ENCODE measurements at regions not wholly inside any gene's neighbourhood (a gene's known extent, or its start where the extent isn't known, plus 50 kb on each side); places are given as distances from the start of the nearest gene placed in this dataset.

GRCh38 chr21:28826021-28826420, 166.7 kb downstream of the LTN1 start:
- ChIA-PET POLR2A (no interaction called here), CTCF (no interaction called here)
- H2AFZ ChIP-seq (ENCODE audit: low read depth, low read length): no peak overlapping the region
- H4K20me1 ChIP-seq (replicated peaks; ENCODE audit: control insufficient read depth, extremely low read depth, insufficient read depth, low read length): no peaks in the 10 kb centered on the region
- BruUV-seq (replicated peaks): no TSS peak
- no peak overlapping the region for H3K4me2 ChIP-seq (ENCODE audit: insufficient read depth, low read length)
- TF ChIP-seq POLR2AphosphoS5 (IDR thresholded peaks at IDR 0.05; ENCODE audit: insufficient read depth, low read depth, low read length) (no peak), FOS (IDR thresholded peaks at IDR 0.05; ENCODE audit: borderline replicate concordance, insufficient read depth, low read length) (no peak), MAX (IDR thresholded peaks at IDR 0.05; ENCODE audit: insufficient read depth, insufficient read length) (no peak), POLR2A (IDR thresholded peaks at IDR 0.05; ENCODE audit: low read depth, low read length) (no peak), GATA2 (IDR thresholded peaks at IDR 0.05; ENCODE audit: insufficient read depth, insufficient read length, low read depth, low read length) (no peak), EZH2 (IDR thresholded peaks at IDR 0.05; ENCODE audit: borderline replicate concordance, low read depth, low read length, severe bottlenecking) (no peak), CTCF (IDR thresholded peaks at IDR 0.05; ENCODE audit: extremely low read depth in 1 of 2, insufficient read depth in 1 of 2, low read depth in 1 of 2, low read length in 2 of 2) (no peak), JUN (IDR thresholded peaks at IDR 0.05; ENCODE audit: borderline replicate concordance, insufficient read depth, insufficient read length, low read depth) (no peak), MYC (IDR thresholded peaks at IDR 0.05; ENCODE audit: low read depth, low read length) (no peak)
- H3K79me2 ChIP-seq (ENCODE audit: control insufficient read depth, insufficient read depth, low read length): no peaks in the 10 kb centered on the region
- no peaks in the 10 kb centered on the region for H3K36me3 ChIP-seq (ENCODE audit: control insufficient read depth in 2 of 2, extremely low read depth in 1 of 2, insufficient read depth in 2 of 2, low read length in 2 of 2)
- dilution Hi-C loops (cut with MboI; ENCODE audit: extremely low pct_ligation_motif_present, low sequenced_read_pairs): no loop called here
- FAIRE-seq (no peak), DNase-seq (ENCODE audit: low read depth, low spot score) (no peak)
- peaks cover 19% of the 10 kb centered on the region for H3K4me1 ChIP-seq (ENCODE audit: control insufficient read depth, extremely low read depth, insufficient read depth, low read length)
- intact Hi-C loops (cut with micrococcal nuclease): no loop called here
- no peaks in the 10 kb centered on the region for H3K9me1 ChIP-seq (replicated peaks; ENCODE audit: control insufficient read depth, extremely low read depth, insufficient read depth, low read length)
- no peaks in the 10 kb centered on the region for H3K9me3 ChIP-seq (replicated peaks; ENCODE audit: control insufficient read depth, insufficient read depth, low read length)
- no peak overlapping the region for H3K9ac ChIP-seq (replicated peaks; ENCODE audit: extremely low read depth, insufficient read depth, low read length)
- no peak overlapping the region for H3K4me3 ChIP-seq (replicated peaks in 1 of 3; ENCODE audit: insufficient read depth in 1 of 3, low read depth in 1 of 3, low read length in 3 of 3)
- no peak overlapping the region for H3K27ac ChIP-seq (ENCODE audit: insufficient read depth, low read depth, low read length)
- no peaks in the 10 kb centered on the region for H3K27me3 ChIP-seq (ENCODE audit: control insufficient read depth in 2 of 2, insufficient read depth in 2 of 2, low read length in 2 of 2)
